ENCODE measurements at regions not wholly inside any gene's neighbourhood (a gene's known extent, or its start where the extent isn't known, plus 50 kb on each side); places are given as distances from the start of the nearest gene placed in this dataset.
A peak's percentile ranks its signal among the peaks of the same experiment; 100 is the strongest.

DNA sequence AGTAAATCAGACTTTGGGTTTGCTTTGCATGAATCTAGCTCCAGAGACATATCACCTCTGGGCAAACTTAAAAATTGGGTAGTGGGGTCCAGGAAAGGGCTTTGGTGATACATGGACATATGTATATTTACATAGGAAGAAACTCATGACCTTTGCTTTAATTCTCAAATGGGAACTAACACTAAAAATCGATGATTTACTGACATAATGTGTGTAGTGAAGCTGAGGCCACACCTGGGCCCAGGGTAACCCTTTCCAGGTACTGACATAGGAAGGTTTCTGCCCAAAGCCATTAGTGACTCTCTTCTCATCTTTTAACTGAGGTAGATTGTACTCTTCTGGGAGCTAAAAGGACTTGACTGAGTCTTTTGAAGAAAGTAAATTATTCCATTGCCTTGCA lies 411.2 kb upstream of the TBL1XR1 start:
- no peaks in the 10 kb centered on the region for H3K27me3 ChIP-seq (ENCODE audit: control insufficient read depth, insufficient read depth, low read length)
- no peak overlapping the region for H3K4me3 ChIP-seq (ENCODE audit: low read length)
- H3K36me3 ChIP-seq (ENCODE audit: insufficient read depth, low read length) = no peaks in the 10 kb centered on the region
- no peak overlapping the region for H3K4me2 ChIP-seq (ENCODE audit: low read length)
- H3K9ac ChIP-seq (ENCODE audit: low read depth, low read length) = no peak overlapping the region
- H3K9me3 ChIP-seq (replicated peaks; ENCODE audit: low read length) = no peaks in the 10 kb centered on the region
- H3K4me1 ChIP-seq (ENCODE audit: control insufficient read depth, insufficient read depth, low read length) = peaks cover 4% of the 10 kb centered on the region

DNA sequence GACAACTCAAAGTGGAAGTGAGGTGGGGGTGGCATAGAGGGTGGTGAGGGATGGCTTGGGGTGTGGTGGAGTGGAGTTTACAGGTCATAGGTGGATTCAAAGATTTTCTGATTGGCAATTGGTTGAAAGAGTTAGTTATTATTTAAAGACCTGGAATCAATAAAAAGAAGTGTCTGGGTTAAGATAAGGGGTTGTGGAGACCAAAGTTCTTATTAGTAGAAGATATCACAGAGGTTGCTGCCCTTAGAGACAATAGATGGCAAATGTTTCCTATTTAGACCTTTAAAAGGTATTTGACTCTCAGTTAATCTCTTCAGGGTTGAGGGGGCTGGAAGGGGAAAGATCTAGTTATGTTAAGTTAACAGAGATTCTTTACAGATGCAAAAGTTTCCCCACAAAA lies 412.3 kb upstream of the TBL1XR1 start:
- peaks cover 7% of the 10 kb centered on the region for H3K4me1 ChIP-seq (ENCODE audit: control insufficient read depth, insufficient read depth, low read length)
- H3K36me3 ChIP-seq (ENCODE audit: insufficient read depth, low read length) = no peaks in the 10 kb centered on the region
- H3K4me2 ChIP-seq (ENCODE audit: low read length) = no peak overlapping the region
- H3K9me3 ChIP-seq (replicated peaks; ENCODE audit: low read length) = no peaks in the 10 kb centered on the region
- H3K27me3 ChIP-seq (ENCODE audit: control insufficient read depth, insufficient read depth, low read length) = no peaks in the 10 kb centered on the region
- H3K4me3 ChIP-seq (ENCODE audit: low read length) = no peak overlapping the region
- no peak overlapping the region for H3K9ac ChIP-seq (ENCODE audit: low read depth, low read length)

DNA sequence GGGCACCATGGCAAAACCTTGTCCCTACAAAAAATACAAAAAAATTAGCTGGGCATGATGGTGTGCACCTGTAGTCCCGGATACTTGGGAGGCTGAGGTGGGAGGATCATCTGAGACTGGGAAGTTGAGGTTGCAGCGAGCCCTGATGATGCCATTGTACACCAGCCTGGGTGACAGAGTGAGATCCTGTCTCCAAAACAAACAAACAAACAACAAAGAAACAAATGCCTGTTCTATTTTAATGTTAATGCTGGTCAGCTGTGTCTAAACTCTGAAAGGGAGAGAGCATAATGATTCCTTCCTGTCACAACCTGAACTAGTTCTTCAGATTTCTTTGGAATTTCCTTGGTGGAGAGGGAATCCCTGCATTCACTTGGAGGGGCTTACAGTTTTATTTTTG lies 413.0 kb upstream of the TBL1XR1 start:
- H3K4me2 ChIP-seq (ENCODE audit: low read length) = no peak overlapping the region
- no peaks in the 10 kb centered on the region for H3K27me3 ChIP-seq (ENCODE audit: control insufficient read depth, insufficient read depth, low read length)
- no peak overlapping the region for H3K4me3 ChIP-seq (ENCODE audit: low read length)
- no peak overlapping the region for H3K9ac ChIP-seq (ENCODE audit: low read depth, low read length)
- no peaks in the 10 kb centered on the region for H3K36me3 ChIP-seq (ENCODE audit: insufficient read depth, low read length)
- H3K4me1 ChIP-seq (ENCODE audit: control insufficient read depth, insufficient read depth, low read length) = peaks cover 13% of the 10 kb centered on the region
- H3K9me3 ChIP-seq (replicated peaks; ENCODE audit: low read length) = no peaks in the 10 kb centered on the region

- Histone ChIP-seq H3K4me2 (ENCODE audit: low read length) (no peak overlapping the region), H3K9ac (ENCODE audit: low read depth, low read length) (no peak overlapping the region), H3K4me1 (ENCODE audit: control insufficient read depth, insufficient read depth, low read length) (peaks cover 19% of the 10 kb centered on the region), H3K9me3 (replicated peaks; ENCODE audit: low read length) (no peaks in the 10 kb centered on the region), H3K27me3 (ENCODE audit: control insufficient read depth, insufficient read depth, low read length) (no peaks in the 10 kb centered on the region), H3K4me3 (ENCODE audit: low read length) (no peak overlapping the region), H3K36me3 (ENCODE audit: insufficient read depth, low read length) (no peaks in the 10 kb centered on the region)
Measured at GRCh38 chr3:177610686-177611633, 413.7 kb upstream of the TBL1XR1 start.

- H3K27me3 ChIP-seq (ENCODE audit: control insufficient read depth, insufficient read depth, low read length) = no peaks in the 10 kb centered on the region
- H3K4me1 ChIP-seq (ENCODE audit: control insufficient read depth, insufficient read depth, low read length) = peaks cover 19% of the 10 kb centered on the region
- no peak overlapping the region for H3K4me3 ChIP-seq (ENCODE audit: low read length)
- no peak overlapping the region for H3K4me2 ChIP-seq (ENCODE audit: low read length)
- H3K9me3 ChIP-seq (replicated peaks; ENCODE audit: low read length) = no peaks in the 10 kb centered on the region
- H3K36me3 ChIP-seq (ENCODE audit: insufficient read depth, low read length) = no peaks in the 10 kb centered on the region
- no peak overlapping the region for H3K9ac ChIP-seq (ENCODE audit: low read depth, low read length)
Measured at GRCh38 chr3:177611752-177612334, 414.6 kb upstream of the TBL1XR1 start.

- H3K9me3 ChIP-seq (replicated peaks; ENCODE audit: low read length) = no peaks in the 10 kb centered on the region
- H3K36me3 ChIP-seq (ENCODE audit: insufficient read depth, low read length) = no peaks in the 10 kb centered on the region
- H3K27me3 ChIP-seq (ENCODE audit: control insufficient read depth, insufficient read depth, low read length) = no peaks in the 10 kb centered on the region
- no peak overlapping the region for H3K4me3 ChIP-seq (ENCODE audit: low read length)
- no peak overlapping the region for H3K9ac ChIP-seq (ENCODE audit: low read depth, low read length)
- peaks cover 22% of the 10 kb centered on the region for H3K4me1 ChIP-seq (ENCODE audit: control insufficient read depth, insufficient read depth, low read length)
- H3K4me2 ChIP-seq (ENCODE audit: low read length) = no peak overlapping the region
Measured at GRCh38 chr3:177613901-177614300, 416.6 kb upstream of the TBL1XR1 start.

- Histone ChIP-seq H3K9me3 (replicated peaks; ENCODE audit: low read length) (no peaks in the 10 kb centered on the region), H3K4me3 (ENCODE audit: low read length) (no peak overlapping the region), H3K27me3 (ENCODE audit: control insufficient read depth, insufficient read depth, low read length) (no peaks in the 10 kb centered on the region), H3K4me1 (ENCODE audit: control insufficient read depth, insufficient read depth, low read length) (peaks cover 31% of the 10 kb centered on the region), H3K4me2 (ENCODE audit: low read length) (no peak overlapping the region), H3K9ac (ENCODE audit: low read depth, low read length) (no peak overlapping the region), H3K36me3 (ENCODE audit: insufficient read depth, low read length) (no peaks in the 10 kb centered on the region)
Measured at GRCh38 chr3:177615015-177615414, 417.7 kb upstream of the TBL1XR1 start.

- Histone ChIP-seq H3K4me1 (ENCODE audit: control insufficient read depth, insufficient read depth, low read length) (peaks cover 34% of the 10 kb centered on the region), H3K27me3 (ENCODE audit: control insufficient read depth, insufficient read depth, low read length) (no peaks in the 10 kb centered on the region), H3K9me3 (replicated peaks; ENCODE audit: low read length) (no peaks in the 10 kb centered on the region), H3K4me2 (ENCODE audit: low read length) (peak overlapping the region; percentile 32), H3K4me3 (ENCODE audit: low read length) (no peak overlapping the region), H3K9ac (ENCODE audit: low read depth, low read length) (peak overlapping the region; percentile 9), H3K36me3 (ENCODE audit: insufficient read depth, low read length) (no peaks in the 10 kb centered on the region)
Measured at GRCh38 chr3:177618873-177619733, 421.8 kb upstream of the TBL1XR1 start.

- Histone ChIP-seq H3K9me3 (replicated peaks; ENCODE audit: low read length) (no peaks in the 10 kb centered on the region), H3K4me2 (ENCODE audit: low read length) (no peak overlapping the region), H3K27me3 (ENCODE audit: control insufficient read depth, insufficient read depth, low read length) (no peaks in the 10 kb centered on the region), H3K4me1 (ENCODE audit: control insufficient read depth, insufficient read depth, low read length) (peaks cover 27% of the 10 kb centered on the region), H3K4me3 (ENCODE audit: low read length) (no peak overlapping the region), H3K9ac (ENCODE audit: low read depth, low read length) (no peak overlapping the region), H3K36me3 (ENCODE audit: insufficient read depth, low read length) (no peaks in the 10 kb centered on the region)
Measured at GRCh38 chr3:177620073-177620472, 422.8 kb upstream of the TBL1XR1 start.

- no peak overlapping the region for H3K4me3 ChIP-seq (ENCODE audit: low read length)
- no peaks in the 10 kb centered on the region for H3K27me3 ChIP-seq (ENCODE audit: control insufficient read depth, insufficient read depth, low read length)
- H3K4me1 ChIP-seq (ENCODE audit: control insufficient read depth, insufficient read depth, low read length) = peaks cover 20% of the 10 kb centered on the region
- H3K36me3 ChIP-seq (ENCODE audit: insufficient read depth, low read length) = no peaks in the 10 kb centered on the region
- H3K4me2 ChIP-seq (ENCODE audit: low read length) = no peak overlapping the region
- H3K9ac ChIP-seq (ENCODE audit: low read depth, low read length) = no peak overlapping the region
- H3K9me3 ChIP-seq (replicated peaks; ENCODE audit: low read length) = no peaks in the 10 kb centered on the region
Measured at GRCh38 chr3:177622520-177622919, 425.2 kb upstream of the TBL1XR1 start.

- Histone ChIP-seq H3K36me3 (ENCODE audit: insufficient read depth, low read length) (no peaks in the 10 kb centered on the region), H3K9ac (ENCODE audit: low read depth, low read length) (no peak overlapping the region), H3K4me3 (ENCODE audit: low read length) (no peak overlapping the region), H3K27me3 (ENCODE audit: control insufficient read depth, insufficient read depth, low read length) (no peaks in the 10 kb centered on the region), H3K9me3 (replicated peaks; ENCODE audit: low read length) (no peaks in the 10 kb centered on the region), H3K4me2 (ENCODE audit: low read length) (no peak overlapping the region), H3K4me1 (ENCODE audit: control insufficient read depth, insufficient read depth, low read length) (peaks cover 20% of the 10 kb centered on the region)
Measured at GRCh38 chr3:177622982-177623617, 425.8 kb upstream of the TBL1XR1 start.
